ENCODE measurements at regions not wholly inside any gene's neighbourhood (a gene's known extent, or its start where the extent isn't known, plus 50 kb on each side); places are given as distances from the start of the nearest gene placed in this dataset.

DNA sequence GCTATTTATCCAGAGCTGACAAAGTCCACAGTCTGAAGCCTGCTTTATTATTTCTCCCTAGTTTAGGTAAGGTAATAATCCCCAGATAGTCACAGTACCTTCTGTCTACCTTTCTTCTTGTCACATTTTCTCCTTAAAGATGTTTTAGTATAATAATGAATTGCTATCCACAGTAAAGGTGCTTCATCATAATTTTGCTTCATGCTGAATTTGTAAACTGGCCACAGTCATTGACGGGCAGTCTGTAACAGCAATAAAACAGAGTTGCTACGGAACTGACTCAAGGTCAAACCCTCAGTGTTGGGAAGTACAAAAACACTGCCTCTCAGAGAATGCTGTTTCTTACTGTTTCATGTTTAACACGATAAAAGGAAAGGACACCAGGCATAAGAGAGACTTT is 195.7 kb downstream of the ZNF608 start:
- POLR2A ChIA-PET, result no interaction called here

More for the DNA sequence above, 195.7 kb downstream of the ZNF608 start:
- dilution Hi-C loops (cut with MboI; ENCODE audit: extremely low pct_ligation_motif_present, low sequenced_read_pairs), result no loop called here
- Histone ChIP-seq H3K4me1 (ENCODE audit: control insufficient read depth, extremely low read depth, insufficient read depth, low read length) (no peaks in the 10 kb centered on the region), H3K4me3 (replicated peaks in 1 of 3; ENCODE audit: insufficient read depth in 1 of 3, low read depth in 1 of 3, low read length in 3 of 3) (no peak overlapping the region), H3K4me2 (ENCODE audit: insufficient read depth, low read length) (no peak overlapping the region), H3K36me3 (ENCODE audit: control insufficient read depth in 2 of 2, extremely low read depth in 1 of 2, insufficient read depth in 2 of 2, low read length in 2 of 2) (no peaks in the 10 kb centered on the region), H3K27me3 (ENCODE audit: control insufficient read depth in 2 of 2, insufficient read depth in 2 of 2, low read length in 2 of 2) (no peaks in the 10 kb centered on the region), H4K20me1 (replicated peaks; ENCODE audit: control insufficient read depth, extremely low read depth, insufficient read depth, low read length) (no peaks in the 10 kb centered on the region), H3K9ac (replicated peaks; ENCODE audit: extremely low read depth, insufficient read depth, low read length) (no peak overlapping the region), H3K79me2 (ENCODE audit: control insufficient read depth, insufficient read depth, low read length) (no peaks in the 10 kb centered on the region), H3K27ac (ENCODE audit: insufficient read depth, low read depth, low read length) (no peak overlapping the region), H3K9me3 (replicated peaks; ENCODE audit: control insufficient read depth, insufficient read depth, low read length) (no peaks in the 10 kb centered on the region), H2AFZ (ENCODE audit: low read depth, low read length) (no peak overlapping the region), H3K9me1 (replicated peaks; ENCODE audit: control insufficient read depth, extremely low read depth, insufficient read depth, low read length) (no peaks in the 10 kb centered on the region)
- CTCF ChIA-PET, result no interaction called here
- TF ChIP-seq MYC (IDR thresholded peaks at IDR 0.05; ENCODE audit: low read depth, low read length), result no peak
- no peak for TF ChIP-seq POLR2A (IDR thresholded peaks at IDR 0.05; ENCODE audit: low read depth, low read length)
- TF ChIP-seq FOS (IDR thresholded peaks at IDR 0.05; ENCODE audit: borderline replicate concordance, insufficient read depth, low read length), result no peak
- TF ChIP-seq, protein P1, sequence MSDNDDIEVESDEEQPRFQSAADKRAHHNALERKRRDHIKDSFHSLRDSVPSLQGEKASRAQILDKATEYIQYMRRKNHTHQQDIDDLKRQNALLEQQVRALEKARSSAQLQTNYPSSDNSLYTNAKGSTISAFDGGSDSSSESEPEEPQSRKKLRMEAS (IDR thresholded peaks at IDR 0.05; ENCODE audit: insufficient read depth, insufficient read length), result no peak
- no peak for TF ChIP-seq JUN (IDR thresholded peaks at IDR 0.05; ENCODE audit: borderline replicate concordance, insufficient read depth, insufficient read length, low read depth)
- no peak for TF ChIP-seq EZH2 (IDR thresholded peaks at IDR 0.05; ENCODE audit: borderline replicate concordance, low read depth, low read length, severe bottlenecking)
- no peak for TF ChIP-seq GATA2 (IDR thresholded peaks at IDR 0.05; ENCODE audit: insufficient read depth, insufficient read length, low read depth, low read length)
- no peak for TF ChIP-seq POLR2AphosphoS5 (IDR thresholded peaks at IDR 0.05; ENCODE audit: insufficient read depth, low read depth, low read length)
- TF ChIP-seq, protein P2, sequence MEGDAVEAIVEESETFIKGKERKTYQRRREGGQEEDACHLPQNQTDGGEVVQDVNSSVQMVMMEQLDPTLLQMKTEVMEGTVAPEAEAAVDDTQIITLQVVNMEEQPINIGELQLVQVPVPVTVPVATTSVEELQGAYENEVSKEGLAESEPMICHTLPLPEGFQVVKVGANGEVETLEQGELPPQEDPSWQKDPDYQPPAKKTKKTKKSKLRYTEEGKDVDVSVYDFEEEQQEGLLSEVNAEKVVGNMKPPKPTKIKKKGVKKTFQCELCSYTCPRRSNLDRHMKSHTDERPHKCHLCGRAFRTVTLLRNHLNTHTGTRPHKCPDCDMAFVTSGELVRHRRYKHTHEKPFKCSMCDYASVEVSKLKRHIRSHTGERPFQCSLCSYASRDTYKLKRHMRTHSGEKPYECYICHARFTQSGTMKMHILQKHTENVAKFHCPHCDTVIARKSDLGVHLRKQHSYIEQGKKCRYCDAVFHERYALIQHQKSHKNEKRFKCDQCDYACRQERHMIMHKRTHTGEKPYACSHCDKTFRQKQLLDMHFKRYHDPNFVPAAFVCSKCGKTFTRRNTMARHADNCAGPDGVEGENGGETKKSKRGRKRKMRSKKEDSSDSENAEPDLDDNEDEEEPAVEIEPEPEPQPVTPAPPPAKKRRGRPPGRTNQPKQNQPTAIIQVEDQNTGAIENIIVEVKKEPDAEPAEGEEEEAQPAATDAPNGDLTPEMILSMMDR (IDR thresholded peaks at IDR 0.05; ENCODE audit: extremely low read depth in 1 of 2, insufficient read depth in 1 of 2, low read depth in 1 of 2, low read length in 2 of 2), result no peak
- intact Hi-C loops (cut with micrococcal nuclease), result no loop called here
- no TSS peak for BruUV-seq (replicated peaks)
- FAIRE-seq (no peak), DNase-seq (ENCODE audit: low read depth, low spot score) (peak; percentile 68)

Data from endothelial cell of umbilical vein (primary cell).